ENCODE measurements at regions not wholly inside any gene's neighbourhood (a gene's known extent, or its start where the extent isn't known, plus 50 kb on each side); places are given as distances from the start of the nearest gene placed in this dataset.

DNA sequence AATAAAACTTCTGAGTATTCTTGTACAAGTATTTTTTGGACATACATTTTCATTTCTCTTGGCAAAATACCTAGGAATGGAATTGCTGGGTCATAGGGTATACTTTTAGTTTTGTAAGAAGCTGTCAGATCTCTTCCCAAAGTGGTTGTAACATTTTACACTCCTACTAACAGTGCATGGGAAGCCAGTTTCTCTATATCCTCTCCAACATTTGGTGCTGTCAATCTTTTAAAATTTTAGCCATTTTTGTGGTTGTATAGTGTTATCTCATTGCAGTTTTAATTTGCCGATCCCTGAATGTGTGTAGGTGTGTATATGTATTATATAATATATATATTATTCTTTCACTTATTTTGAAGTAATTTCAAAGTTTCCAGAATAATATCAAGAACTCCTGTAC, 63.1 kb upstream of the TMEM178A start:
- TF ChIP-seq, protein P1, sequence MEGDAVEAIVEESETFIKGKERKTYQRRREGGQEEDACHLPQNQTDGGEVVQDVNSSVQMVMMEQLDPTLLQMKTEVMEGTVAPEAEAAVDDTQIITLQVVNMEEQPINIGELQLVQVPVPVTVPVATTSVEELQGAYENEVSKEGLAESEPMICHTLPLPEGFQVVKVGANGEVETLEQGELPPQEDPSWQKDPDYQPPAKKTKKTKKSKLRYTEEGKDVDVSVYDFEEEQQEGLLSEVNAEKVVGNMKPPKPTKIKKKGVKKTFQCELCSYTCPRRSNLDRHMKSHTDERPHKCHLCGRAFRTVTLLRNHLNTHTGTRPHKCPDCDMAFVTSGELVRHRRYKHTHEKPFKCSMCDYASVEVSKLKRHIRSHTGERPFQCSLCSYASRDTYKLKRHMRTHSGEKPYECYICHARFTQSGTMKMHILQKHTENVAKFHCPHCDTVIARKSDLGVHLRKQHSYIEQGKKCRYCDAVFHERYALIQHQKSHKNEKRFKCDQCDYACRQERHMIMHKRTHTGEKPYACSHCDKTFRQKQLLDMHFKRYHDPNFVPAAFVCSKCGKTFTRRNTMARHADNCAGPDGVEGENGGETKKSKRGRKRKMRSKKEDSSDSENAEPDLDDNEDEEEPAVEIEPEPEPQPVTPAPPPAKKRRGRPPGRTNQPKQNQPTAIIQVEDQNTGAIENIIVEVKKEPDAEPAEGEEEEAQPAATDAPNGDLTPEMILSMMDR (conservative IDR thresholded peaks at IDR 0.05; ENCODE audit: low read length), result no peak
- no peak for TF ChIP-seq EZH2phosphoT487 (IDR thresholded peaks at IDR 0.05; ENCODE audit: borderline replicate concordance, low read depth, low read length)
